ENCODE measurements at regions not wholly inside any gene's neighbourhood (a gene's known extent, or its start where the extent isn't known, plus 50 kb on each side); places are given as distances from the start of the nearest gene placed in this dataset.

- intact Hi-C loops (cut with micrococcal nuclease; ENCODE audit: unreplicated experiment) (no loop called here), in situ Hi-C loops (cut with HindIII; ENCODE audit: low pct_unique_long_range_greater_than_20kb, low sequenced_read_pairs) (no loop called here)
- POLR2A ChIA-PET, result no interaction called here
- DNase-seq (ENCODE audit: low read depth, low spot score) (no peak), ATAC-seq (no peak)
- BruUV-seq (replicated peaks), result no TSS peak
- TF ChIP-seq, protein P1, sequence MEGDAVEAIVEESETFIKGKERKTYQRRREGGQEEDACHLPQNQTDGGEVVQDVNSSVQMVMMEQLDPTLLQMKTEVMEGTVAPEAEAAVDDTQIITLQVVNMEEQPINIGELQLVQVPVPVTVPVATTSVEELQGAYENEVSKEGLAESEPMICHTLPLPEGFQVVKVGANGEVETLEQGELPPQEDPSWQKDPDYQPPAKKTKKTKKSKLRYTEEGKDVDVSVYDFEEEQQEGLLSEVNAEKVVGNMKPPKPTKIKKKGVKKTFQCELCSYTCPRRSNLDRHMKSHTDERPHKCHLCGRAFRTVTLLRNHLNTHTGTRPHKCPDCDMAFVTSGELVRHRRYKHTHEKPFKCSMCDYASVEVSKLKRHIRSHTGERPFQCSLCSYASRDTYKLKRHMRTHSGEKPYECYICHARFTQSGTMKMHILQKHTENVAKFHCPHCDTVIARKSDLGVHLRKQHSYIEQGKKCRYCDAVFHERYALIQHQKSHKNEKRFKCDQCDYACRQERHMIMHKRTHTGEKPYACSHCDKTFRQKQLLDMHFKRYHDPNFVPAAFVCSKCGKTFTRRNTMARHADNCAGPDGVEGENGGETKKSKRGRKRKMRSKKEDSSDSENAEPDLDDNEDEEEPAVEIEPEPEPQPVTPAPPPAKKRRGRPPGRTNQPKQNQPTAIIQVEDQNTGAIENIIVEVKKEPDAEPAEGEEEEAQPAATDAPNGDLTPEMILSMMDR (IDR thresholded peaks at IDR 0.05), result no peak
- TF ChIP-seq SIN3A (IDR thresholded peaks at IDR 0.05; ENCODE audit: borderline replicate concordance, insufficient read depth, low read depth, low read length) (no peak), REST (IDR thresholded peaks at IDR 0.05; ENCODE audit: insufficient read depth in 1 of 2, low read depth in 2 of 2, low read length in 1 of 2) (no peak), TCF7L2 (IDR thresholded peaks at IDR 0.05; ENCODE audit: low read depth, low read length) (no peak), POLR2AphosphoS5 (IDR thresholded peaks at IDR 0.05; ENCODE audit: low read depth, low read length) (no peak)
- no peaks in the 10 kb centered on the region for H3K36me3 ChIP-seq (ENCODE audit: control insufficient read depth, insufficient read depth, low read length)
- H3K27ac ChIP-seq (ENCODE audit: low read length), result no peak overlapping the region
- peaks cover 53% of the 10 kb centered on the region for H3K9me3 ChIP-seq (ENCODE audit: control insufficient read depth, insufficient read depth, low read depth, low read length)
- CTCF ChIA-PET, result no interaction called here
- H3K27me3 ChIP-seq (ENCODE audit: control insufficient read depth, insufficient read depth, low read length), result no peaks in the 10 kb centered on the region
- H3K4me3 ChIP-seq (ENCODE audit: low read depth in 2 of 2, low read length in 2 of 2), result no peak overlapping the region
- H3K4me1 ChIP-seq (ENCODE audit: control insufficient read depth, insufficient read depth, low read length), result no peaks in the 10 kb centered on the region
Observed at GRCh38 chr5:92421942-92422341, 1038.8 kb upstream of the ARRDC3 start.

GRCh38 chr5:92421196-92421595 lies 1038.1 kb upstream of the ARRDC3 start:
- Histone ChIP-seq H3K4me1 (ENCODE audit: control insufficient read depth, insufficient read depth, low read length) (no peaks in the 10 kb centered on the region), H3K36me3 (ENCODE audit: control insufficient read depth, insufficient read depth, low read length) (no peaks in the 10 kb centered on the region), H3K27me3 (ENCODE audit: control insufficient read depth, insufficient read depth, low read length) (no peaks in the 10 kb centered on the region), H3K4me3 (ENCODE audit: low read depth in 2 of 2, low read length in 2 of 2) (no peak overlapping the region), H3K9me3 (ENCODE audit: control insufficient read depth, insufficient read depth, low read depth, low read length) (peaks cover 53% of the 10 kb centered on the region), H3K27ac (ENCODE audit: low read length) (no peak overlapping the region)
- ATAC-seq (no peak), DNase-seq (ENCODE audit: low read depth, low spot score) (no peak)
- POLR2A ChIA-PET, result no interaction called here
- TF ChIP-seq, protein P1 (IDR thresholded peaks at IDR 0.05), result no peak
- TF ChIP-seq POLR2AphosphoS5 (IDR thresholded peaks at IDR 0.05; ENCODE audit: low read depth, low read length) (no peak), REST (IDR thresholded peaks at IDR 0.05; ENCODE audit: insufficient read depth in 1 of 2, low read depth in 2 of 2, low read length in 1 of 2) (no peak), TCF7L2 (IDR thresholded peaks at IDR 0.05; ENCODE audit: low read depth, low read length) (no peak), SIN3A (IDR thresholded peaks at IDR 0.05; ENCODE audit: borderline replicate concordance, insufficient read depth, low read depth, low read length) (no peak)
- BruUV-seq (replicated peaks), result no TSS peak
- CTCF ChIA-PET, result no interaction called here
- intact Hi-C loops (cut with micrococcal nuclease; ENCODE audit: unreplicated experiment), result no loop called here
- in situ Hi-C loops (cut with HindIII; ENCODE audit: low pct_unique_long_range_greater_than_20kb, low sequenced_read_pairs), result no loop called here
